Neuronal stem cell (in vitro differentiated cells): ENCODE measurements at regions not wholly inside any gene's neighbourhood (a gene's known extent, or its start where the extent isn't known, plus 50 kb on each side); places are given as distances from the start of the nearest gene placed in this dataset.

ENCODE experiments used
- DNase-seq: peaks from one replicate; pipeline ENCODE4 v3.0.0-alpha.2; 2013; ENCODE audit warnings: low spot score
- H2AFZ ChIP-seq: one replicate; pipeline ENCODE4 v1.6.1; 2013; ENCODE audit warnings: mild to moderate bottlenecking, low read length, inconsistent platforms
- H2AK5ac ChIP-seq: 2 replicates; pipeline ENCODE4 v1.6.1; 2013; ENCODE audit warnings: low read depth, mild to moderate bottlenecking, inconsistent platforms, low read length, moderate library complexity, mixed read lengths
- H2BK120ac ChIP-seq: 2 replicates; pipeline ENCODE4 v1.6.1; 2013; ENCODE audit warnings: low read depth, mild to moderate bottlenecking, inconsistent platforms, low read length, moderate library complexity, mixed read lengths
- H2BK12ac ChIP-seq: one replicate; pipeline ENCODE4 v1.6.1; 2013; ENCODE audit warnings: low read length, inconsistent platforms
- H2BK15ac ChIP-seq: 2 replicates; pipeline ENCODE4 v1.6.1; 2013; ENCODE audit warnings: mild to moderate bottlenecking, low read length, inconsistent platforms, mixed read lengths
- H2BK5ac ChIP-seq: one replicate; pipeline ENCODE4 v1.6.1; 2013; ENCODE audit warnings: inconsistent platforms, mild to moderate bottlenecking, low read length, moderate library complexity
- H3K14ac ChIP-seq: one replicate; pipeline ENCODE4 v1.6.1; 2013; ENCODE audit warnings: low read length, inconsistent platforms
- H3K18ac ChIP-seq: 2 replicates; pipeline ENCODE4 v1.6.1; 2013; ENCODE audit warnings: low read length, inconsistent platforms
- H3K23ac ChIP-seq: 2 replicates; pipeline ENCODE4 v1.6.1; 2013; ENCODE audit warnings: low read depth, mild to moderate bottlenecking, mixed read lengths, low read length, inconsistent platforms; ENCODE audit not compliant: poor library complexity
- H3K27ac ChIP-seq: replicated peaks from 3 replicates; pipeline ENCODE4 v1.5.1; 2013; ENCODE audit warnings: low read length, inconsistent platforms
- H3K27me3 ChIP-seq, 3 experiments: 2 replicates each; pipeline ENCODE4 v1.6.1; 2013; ENCODE audit warnings: low read length in 3 of 3, mild to moderate bottlenecking in 2 of 3, inconsistent platforms in 1 of 3, low read depth in 1 of 3, mixed read lengths in 1 of 3, moderate library complexity in 1 of 3; ENCODE audit not compliant: control insufficient read depth in 3 of 3, insufficient read depth in 3 of 3
- H3K36me3 ChIP-seq, 2 donors: replicated peaks in 1 of 2; 2 replicates each; pipeline ENCODE4 v1.6.1; 2013; ENCODE audit warnings: low read length in 2 of 2; ENCODE audit not compliant: control insufficient read depth in 2 of 2, insufficient read depth in 2 of 2
- H3K4ac ChIP-seq: 2 replicates; pipeline ENCODE4 v1.6.1; 2013; ENCODE audit warnings: inconsistent platforms, mild to moderate bottlenecking, low read length, moderate library complexity
- H3K4me1 ChIP-seq, 2 donors: 1 replicate in 1 of 2; 2 replicates in 1 of 2; pipeline ENCODE4 v1.6.1; 2013; ENCODE audit warnings: low read length in 2 of 2, low read depth in 1 of 2; ENCODE audit not compliant: control insufficient read depth in 2 of 2, insufficient read depth in 1 of 2
- H3K4me2 ChIP-seq: one replicate; pipeline ENCODE4 v1.6.1; 2013; ENCODE audit warnings: mild to moderate bottlenecking, low read length, inconsistent platforms; ENCODE audit not compliant: insufficient read depth, poor library complexity, severe bottlenecking
- H3K4me3 ChIP-seq, 2 donors: 2 replicates each; pipeline ENCODE4 v1.5.1; 2013; ENCODE audit warnings: low read length in 2 of 2, mild to moderate bottlenecking in 2 of 2, inconsistent platforms in 1 of 2, moderate library complexity in 1 of 2
- H3K79me1 ChIP-seq: one replicate; pipeline ENCODE4 v1.6.1; 2013; ENCODE audit warnings: low read depth, mild to moderate bottlenecking, inconsistent platforms, low read length, moderate library complexity
- H3K9ac ChIP-seq: one replicate; pipeline ENCODE4 v1.6.1; 2013; ENCODE audit warnings: mild to moderate bottlenecking, low read depth, low read length, inconsistent platforms; ENCODE audit not compliant: poor library complexity
- H3K9me3 ChIP-seq, 2 donors: replicated peaks in 1 of 2; 2 replicates each; pipeline versions ENCODE3 to v1.6.1; 2013; ENCODE audit warnings: low read length in 2 of 2, mild to moderate bottlenecking in 2 of 2, inconsistent platforms in 1 of 2, low read depth in 1 of 2, mixed read lengths in 1 of 2, moderate library complexity in 1 of 2; ENCODE audit not compliant: control insufficient read depth in 2 of 2, insufficient read depth in 1 of 2
- H4K8ac ChIP-seq: one replicate; pipeline ENCODE4 v1.6.1; 2013; ENCODE audit warnings: low read depth, mild to moderate bottlenecking, inconsistent platforms, low read length, moderate library complexity
- H4K91ac ChIP-seq: one replicate; pipeline ENCODE4 v1.6.1; 2013; ENCODE audit warnings: low read length, low read depth, mild to moderate bottlenecking, inconsistent platforms; ENCODE audit not compliant: poor library complexity
- WGBS, 2 donors: extraction: QIAGEN DNeasy Blood & Tissue Kit; methylation state at CpG; one replicate each; pipeline ENCODE4 v1.1.7; 2013; ENCODE audit warnings: missing lambda C conversion rate in 2 of 2, mixed read lengths in 1 of 2; ENCODE audit not compliant: insufficient read length in 2 of 2, insufficient replicate concordance in 1 of 2; ENCODE audit errors: extremely low coverage in 2 of 2; 5-methylcytosine and 5-hydroxymethylcytosine counted together

DNA sequence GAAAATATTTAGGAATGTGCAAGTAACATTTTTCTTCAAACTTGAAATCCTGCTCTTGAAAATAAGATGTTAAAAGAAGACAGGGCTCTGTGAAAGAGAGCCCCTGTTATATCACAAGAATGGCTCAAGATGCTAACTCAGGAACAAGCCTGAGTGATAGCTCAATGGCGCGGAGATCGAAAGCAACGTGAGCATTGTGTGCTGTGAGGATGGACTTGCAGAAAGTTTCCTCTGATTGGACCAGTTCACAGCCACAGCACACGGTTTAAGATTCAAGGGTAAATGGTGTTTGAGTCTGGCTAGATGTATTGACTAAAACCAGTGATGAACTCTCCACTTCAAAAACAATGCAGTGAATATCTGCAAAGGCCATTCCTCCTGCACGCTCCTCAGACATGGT is 2387.0 kb downstream of the MAT2B start:
- Histone ChIP-seq H2BK5ac (no peak overlapping the region), H3K4me3 (no peak overlapping the region), H3K23ac (no peak overlapping the region), H3K4ac (no peak overlapping the region), H2AFZ (no peak overlapping the region), H3K4me1 (no peaks in the 10 kb centered on the region), H2BK12ac (no peak overlapping the region), H3K9ac (no peak overlapping the region), H2AK5ac (no peak overlapping the region), H2BK120ac (no peak overlapping the region), H3K9me3 (no peaks in the 10 kb centered on the region), H3K4me2 (no peak overlapping the region), H3K79me1 (no peaks in the 10 kb centered on the region), H4K91ac (no peak overlapping the region), H3K14ac (no peak overlapping the region), H4K8ac (no peak overlapping the region), H2BK15ac (no peak overlapping the region), H3K27ac (no peak overlapping the region), H3K36me3 (no peaks in the 10 kb centered on the region), H3K27me3 (no peaks in the 10 kb centered on the region), H3K18ac (no peak overlapping the region)
- no CpG with 5 or more reads among the region's 6 CpGs for WGBS, 2 donors
- no peak for DNase-seq

DNA sequence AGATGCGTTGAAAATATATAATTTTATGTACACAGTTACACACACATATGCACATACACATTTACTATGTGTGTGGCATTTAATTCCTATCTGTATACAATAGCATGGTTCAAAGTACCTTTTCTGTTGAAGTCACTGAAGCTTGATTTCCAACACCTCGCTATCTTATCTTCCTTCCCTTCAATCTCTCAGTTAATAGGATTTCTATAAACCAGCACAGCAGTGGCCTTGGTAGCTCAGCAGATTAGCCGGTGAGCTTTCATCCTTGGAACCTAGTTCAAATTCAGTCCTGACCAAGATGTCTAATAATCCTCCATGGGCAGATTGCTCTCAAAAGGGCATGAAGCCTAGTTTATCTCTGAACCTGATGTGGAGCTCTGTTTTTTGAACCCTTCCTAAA is 2389.5 kb downstream of the MAT2B start:
- H4K91ac ChIP-seq = no peak overlapping the region
- no peak overlapping the region for H2AFZ ChIP-seq
- H3K14ac ChIP-seq = no peak overlapping the region
- no peak overlapping the region for H3K4me2 ChIP-seq
- no peak overlapping the region for H2BK5ac ChIP-seq
- no peaks in the 10 kb centered on the region for H3K27me3 ChIP-seq
- no peak overlapping the region for H2BK15ac ChIP-seq
- peaks cover 0 to 2% of the 10 kb centered on the region in 2 donors for H3K9me3 ChIP-seq
- no peak overlapping the region for H4K8ac ChIP-seq
- H3K23ac ChIP-seq = no peak overlapping the region
- H2BK120ac ChIP-seq = no peak overlapping the region
- H3K36me3 ChIP-seq = no peaks in the 10 kb centered on the region
- H3K4me1 ChIP-seq = no peaks in the 10 kb centered on the region
- H2AK5ac ChIP-seq = no peak overlapping the region
- no peak overlapping the region for H3K18ac ChIP-seq
- H3K27ac ChIP-seq = no peak overlapping the region
- no peaks in the 10 kb centered on the region for H3K79me1 ChIP-seq
- H3K4me3 ChIP-seq = no peak overlapping the region
- H3K9ac ChIP-seq = no peak overlapping the region
- H3K4ac ChIP-seq = no peak overlapping the region
- peak overlapping the region; percentile 58 for H2BK12ac ChIP-seq
- DNase-seq = no peak
- no CpG with 5 or more reads among the region's 3 CpGs for WGBS, 2 donors

DNA sequence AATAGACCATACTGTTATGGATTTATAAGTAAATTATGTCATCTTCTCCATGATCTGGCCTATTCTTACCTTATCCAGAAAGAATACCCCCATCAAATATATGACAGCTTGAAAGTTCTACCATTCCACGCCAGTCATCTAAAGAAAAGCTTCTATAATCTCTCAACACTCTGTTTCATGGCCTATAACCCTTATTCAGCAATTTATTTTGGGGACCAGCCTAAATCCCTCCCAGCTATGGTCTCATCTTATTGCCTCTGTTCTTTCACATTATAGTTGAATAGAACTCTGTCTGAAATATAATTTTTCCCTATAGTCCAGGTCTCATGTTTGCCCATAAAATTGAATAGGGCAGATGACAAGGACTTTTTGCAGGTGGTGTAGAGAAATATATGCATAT is 2387.6 kb upstream of the WWC1 start:
- H3K14ac ChIP-seq = no peak overlapping the region
- no peaks in the 10 kb centered on the region for H3K27me3 ChIP-seq
- H2BK15ac ChIP-seq = no peak overlapping the region
- H4K91ac ChIP-seq = no peak overlapping the region
- no peak overlapping the region for H2BK12ac ChIP-seq
- no peak overlapping the region for H2BK5ac ChIP-seq
- H2AK5ac ChIP-seq = no peak overlapping the region
- H2BK120ac ChIP-seq = no peak overlapping the region
- H3K9ac ChIP-seq = no peak overlapping the region
- no peak overlapping the region for H3K27ac ChIP-seq
- no peaks in the 10 kb centered on the region for H3K79me1 ChIP-seq
- no peak for DNase-seq
- H2AFZ ChIP-seq = no peak overlapping the region
- no peak overlapping the region for H4K8ac ChIP-seq
- H3K4me1 ChIP-seq = no peaks in the 10 kb centered on the region
- no peak overlapping the region for H3K4me3 ChIP-seq
- WGBS, 2 donors = no CpG with 5 or more reads among the region's 1 CpG
- no peak overlapping the region for H3K4me2 ChIP-seq
- no peak overlapping the region for H3K4ac ChIP-seq
- H3K23ac ChIP-seq = no peak overlapping the region
- H3K36me3 ChIP-seq = no peaks in the 10 kb centered on the region
- no peak overlapping the region for H3K18ac ChIP-seq
- peaks cover 0 to 2% of the 10 kb centered on the region in 2 donors for H3K9me3 ChIP-seq

- no peaks in the 10 kb centered on the region for H3K4me1 ChIP-seq
- H2BK15ac ChIP-seq = no peak overlapping the region
- H3K18ac ChIP-seq = no peak overlapping the region
- H2AFZ ChIP-seq = no peak overlapping the region
- H3K79me1 ChIP-seq = no peaks in the 10 kb centered on the region
- no peak overlapping the region for H3K4ac ChIP-seq
- no peak overlapping the region for H2BK12ac ChIP-seq
- H3K14ac ChIP-seq = no peak overlapping the region
- no peaks in the 10 kb centered on the region for H3K9me3 ChIP-seq
- no peak overlapping the region for H2BK5ac ChIP-seq
- no peak overlapping the region for H4K8ac ChIP-seq
- DNase-seq = no peak
- no peaks in the 10 kb centered on the region for H3K36me3 ChIP-seq
- H4K91ac ChIP-seq = no peak overlapping the region
- no peak overlapping the region for H3K23ac ChIP-seq
- H3K4me2 ChIP-seq = no peak overlapping the region
- H2AK5ac ChIP-seq = no peak overlapping the region
- no peak overlapping the region for H3K27ac ChIP-seq
- no peaks in the 10 kb centered on the region for H3K27me3 ChIP-seq
- no peak overlapping the region for H3K9ac ChIP-seq
- no peak overlapping the region for H3K4me3 ChIP-seq
- no peak overlapping the region for H2BK120ac ChIP-seq
Observed at GRCh38 chr5:165906871-165907270, 2384.6 kb upstream of the WWC1 start.
